GM21576 (cell line): ENCODE measurements at regions not wholly inside any gene's neighbourhood (a gene's known extent, or its start where the extent isn't known, plus 50 kb on each side); places are given as distances from the start of the nearest gene placed in this dataset.
"Not testable (repeated sequence)": the region's sequence is repeated elsewhere in the genome, so short reads cannot be mapped to it uniquely, and the experiment has no call there.

ENCODE experiments used
- ATAC-seq: cut with Tn5 transposase; IDR thresholded peaks from one replicate; pipeline ENCODE4 v1.9.1; 2021; ENCODE audit warnings: mild to moderate bottlenecking, moderate library complexity; ENCODE audit not compliant: unreplicated experiment

GRCh38 chr7:52184006-52184703 lies 851.3 kb upstream of the POM121L12 start:
- ATAC-seq, result no peak

GRCh38 chr7:52179934-52180333 lies 855.5 kb upstream of the POM121L12 start:
- no peak for ATAC-seq

- no peak for ATAC-seq
Observed at GRCh38 chr7:52168085-52168484, 851.5 kb upstream of the COBL start.

- ATAC-seq, result no peak
Observed at GRCh38 chr7:52163311-52163710, 846.7 kb upstream of the COBL start.

- no peak for ATAC-seq
Observed at GRCh38 chr7:52161483-52161882, 844.9 kb upstream of the COBL start.

GRCh38 chr7:52159421-52159820 lies 842.8 kb upstream of the COBL start:
- ATAC-seq, result not testable (repeated sequence)

- no peak for ATAC-seq
Observed at GRCh38 chr7:52154382-52154781, 837.8 kb upstream of the COBL start.

GRCh38 chr7:52151559-52151958 lies 835.0 kb upstream of the COBL start:
- ATAC-seq, result no peak

GRCh38 chr7:52150952-52151351 lies 834.3 kb upstream of the COBL start:
- ATAC-seq, result no peak

GRCh38 chr7:52146871-52147634 lies 830.4 kb upstream of the COBL start:
- ATAC-seq, result no peak

GRCh38 chr7:52143219-52143618 lies 826.6 kb upstream of the COBL start:
- ATAC-seq, result no peak

- no peak for ATAC-seq
Observed at GRCh38 chr7:52140851-52141250, 824.2 kb upstream of the COBL start.

- ATAC-seq, result no peak
Observed at GRCh38 chr7:52135403-52135802, 818.8 kb upstream of the COBL start.

GRCh38 chr7:52129278-52129677 lies 812.7 kb upstream of the COBL start:
- no peak for ATAC-seq

GRCh38 chr7:52120912-52121311 lies 804.3 kb upstream of the COBL start:
- no peak for ATAC-seq

- no peak for ATAC-seq
Observed at GRCh38 chr7:52119537-52119936, 802.9 kb upstream of the COBL start.

GRCh38 chr7:52114509-52114908 lies 797.9 kb upstream of the COBL start:
- no peak for ATAC-seq

GRCh38 chr7:52114056-52114455 lies 797.4 kb upstream of the COBL start:
- ATAC-seq, result no peak

- no peak for ATAC-seq
Observed at GRCh38 chr7:52107355-52107754, 790.7 kb upstream of the COBL start.

GRCh38 chr7:52095861-52096260 lies 779.3 kb upstream of the COBL start:
- no peak for ATAC-seq

- no peak for ATAC-seq
Observed at GRCh38 chr7:52091996-52092395, 775.4 kb upstream of the COBL start.

- no peak for ATAC-seq
Observed at GRCh38 chr7:52091101-52091500, 774.5 kb upstream of the COBL start.
